GM21423 (cell line): ENCODE measurements at regions not wholly inside any gene's neighbourhood (a gene's known extent, or its start where the extent isn't known, plus 50 kb on each side); places are given as distances from the start of the nearest gene placed in this dataset.
"Not testable (repeated sequence)": the region's sequence is repeated elsewhere in the genome, so short reads cannot be mapped to it uniquely, and the experiment has no call there.

ENCODE experiments used
- ATAC-seq: cut with Tn5 transposase; IDR thresholded peaks from one replicate; pipeline ENCODE4 v1.9.1; 2021; ENCODE audit warnings: mild to moderate bottlenecking, moderate library complexity; ENCODE audit not compliant: unreplicated experiment

DNA sequence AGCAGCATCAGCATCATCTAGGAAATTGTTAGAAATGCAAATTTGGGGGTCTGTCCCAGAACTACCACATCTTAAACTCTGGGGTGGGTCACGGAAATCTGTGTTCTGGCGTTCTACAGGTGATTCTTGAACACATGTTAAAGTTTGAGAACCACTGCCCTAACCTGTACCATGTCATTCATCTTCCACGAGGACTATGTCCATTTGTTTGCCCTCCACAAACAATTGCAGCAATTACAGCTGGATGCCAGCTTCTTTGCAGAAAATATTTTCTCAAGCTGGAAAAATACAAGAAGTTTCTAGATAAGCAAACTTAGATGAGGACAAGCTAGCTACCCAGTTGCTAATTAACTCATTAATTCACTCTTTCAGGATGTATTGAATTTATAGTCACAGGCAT is 54.1 kb downstream of the MAFB start:
- no peak for ATAC-seq

DNA sequence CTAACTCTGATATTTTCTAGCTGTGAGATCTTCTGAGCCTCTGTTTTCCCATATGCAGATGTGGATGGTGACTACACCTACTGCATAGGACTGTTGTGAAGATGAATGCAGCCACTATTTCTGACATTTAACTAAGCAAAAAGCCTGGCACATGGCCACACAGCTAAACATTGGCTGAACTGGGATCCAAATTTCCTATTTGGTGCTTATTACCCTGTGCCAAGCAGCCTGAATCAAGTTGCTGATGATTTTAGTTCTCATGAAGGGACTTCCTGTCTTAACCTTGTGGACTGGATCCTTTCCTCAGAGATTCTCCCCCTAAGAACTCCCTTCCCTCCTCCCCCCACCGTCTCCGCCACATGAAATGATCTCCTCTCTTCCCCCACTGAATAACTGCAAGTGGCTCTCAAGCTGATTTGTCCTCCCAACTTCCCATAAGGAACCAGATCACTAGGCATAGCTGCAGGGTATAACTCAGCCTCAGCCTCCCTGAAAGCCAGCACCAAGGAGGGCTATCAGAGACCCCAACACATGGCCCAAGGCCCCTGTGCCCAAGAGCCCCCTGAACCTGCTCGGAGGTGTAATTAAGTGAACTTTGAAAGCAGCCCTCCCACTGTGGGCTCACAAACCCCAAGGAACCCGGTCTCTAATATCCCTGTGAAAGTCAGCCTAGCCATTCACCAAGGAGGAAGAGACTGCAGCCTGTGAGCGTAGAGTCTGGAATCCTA is 55.7 kb downstream of the MAFB start:
- no peak for ATAC-seq

DNA sequence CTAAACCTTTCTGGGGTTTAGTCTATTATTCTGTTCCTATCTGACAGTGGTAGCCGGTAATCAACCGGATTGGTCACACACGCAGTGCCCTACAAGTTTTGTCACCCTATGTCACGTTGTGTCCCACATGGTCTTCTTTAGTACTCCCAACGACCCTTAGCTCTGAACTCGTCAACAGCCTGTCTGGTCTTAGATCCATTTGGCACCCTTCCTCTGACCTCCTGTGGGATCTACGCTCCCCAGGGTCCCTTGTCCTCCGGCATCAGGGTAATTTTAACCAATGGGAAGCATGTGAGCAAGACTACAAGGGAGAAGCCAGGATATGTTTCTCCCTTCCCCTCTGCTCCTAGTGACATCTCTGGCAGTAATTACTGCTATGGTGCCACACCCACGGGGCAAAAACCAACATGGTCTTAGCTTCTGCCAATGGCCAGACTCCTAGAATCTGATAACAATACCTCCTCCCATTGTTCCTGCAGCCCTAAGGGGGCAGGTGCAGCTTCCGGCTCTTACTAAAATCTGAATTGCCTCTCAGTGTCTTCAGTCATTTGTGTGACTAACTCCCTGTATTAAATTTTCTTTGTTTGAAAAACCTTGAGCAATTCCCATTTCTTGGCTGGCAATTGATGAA is 56.6 kb downstream of the MAFB start:
- no peak for ATAC-seq

DNA sequence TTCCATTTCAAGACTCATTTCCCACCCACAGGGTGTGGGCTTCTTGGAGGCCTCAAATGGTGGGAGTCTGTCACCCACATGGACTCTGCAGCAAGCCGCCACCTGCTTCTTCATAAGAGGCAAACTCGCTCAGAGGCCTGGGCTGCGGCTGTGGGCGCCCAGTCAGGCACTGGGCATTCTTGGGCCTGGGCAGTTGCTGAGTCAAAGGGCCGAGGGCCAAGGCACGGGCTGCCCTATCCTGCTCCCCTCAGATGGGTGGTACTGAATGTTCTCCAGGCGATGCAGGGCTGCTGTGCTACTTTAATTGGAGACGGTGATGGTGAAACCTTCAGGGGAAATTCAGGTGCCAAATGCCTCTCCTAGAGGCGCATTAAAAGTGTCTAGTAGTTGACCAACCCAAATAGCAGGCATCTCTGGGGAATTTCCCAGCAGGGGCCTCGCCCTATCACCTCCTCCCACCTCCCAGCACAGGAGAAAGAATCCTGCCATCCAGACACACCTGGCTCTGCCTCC is 57.9 kb downstream of the MAFB start:
- no peak for ATAC-seq

DNA sequence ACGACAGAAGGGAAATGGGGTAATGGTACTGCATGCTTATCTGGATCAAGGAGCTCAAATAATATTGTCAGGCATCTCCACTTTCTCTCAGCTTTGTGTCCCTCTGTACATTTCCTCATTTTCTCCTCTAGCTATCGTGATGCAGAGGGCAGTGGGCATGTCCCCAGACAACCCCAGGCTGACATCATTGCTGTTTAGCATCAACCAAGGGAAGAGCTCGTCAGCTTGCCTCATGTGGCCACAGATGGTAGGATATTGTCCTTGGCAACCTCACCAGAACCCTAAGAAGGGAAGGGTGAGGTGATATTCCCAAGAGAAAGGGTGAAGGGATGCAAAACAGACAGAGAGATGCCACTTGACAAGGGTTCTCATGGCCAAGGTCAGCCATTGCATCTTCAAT is 58.3 kb downstream of the MAFB start:
- ATAC-seq, result no peak

DNA sequence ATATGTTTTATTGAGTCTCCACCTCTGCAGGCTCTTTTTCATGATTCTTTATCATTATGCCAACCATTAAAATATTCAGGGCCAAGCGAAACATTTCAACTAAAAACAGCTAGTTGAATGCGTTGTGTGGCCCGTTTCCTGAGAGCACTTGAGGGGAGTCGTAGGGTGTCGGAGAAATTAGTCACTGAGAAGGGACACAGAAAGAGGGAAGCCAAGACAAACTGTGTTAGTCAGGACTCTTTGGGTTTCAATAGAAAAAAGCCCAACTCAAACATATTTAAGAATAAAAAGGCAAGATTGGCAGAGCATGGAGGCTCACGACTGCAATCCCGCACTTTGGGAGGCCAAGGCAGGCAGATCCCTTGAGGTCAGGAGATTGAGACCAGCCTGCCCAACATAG is 58.9 kb downstream of the MAFB start:
- no peak for ATAC-seq

DNA sequence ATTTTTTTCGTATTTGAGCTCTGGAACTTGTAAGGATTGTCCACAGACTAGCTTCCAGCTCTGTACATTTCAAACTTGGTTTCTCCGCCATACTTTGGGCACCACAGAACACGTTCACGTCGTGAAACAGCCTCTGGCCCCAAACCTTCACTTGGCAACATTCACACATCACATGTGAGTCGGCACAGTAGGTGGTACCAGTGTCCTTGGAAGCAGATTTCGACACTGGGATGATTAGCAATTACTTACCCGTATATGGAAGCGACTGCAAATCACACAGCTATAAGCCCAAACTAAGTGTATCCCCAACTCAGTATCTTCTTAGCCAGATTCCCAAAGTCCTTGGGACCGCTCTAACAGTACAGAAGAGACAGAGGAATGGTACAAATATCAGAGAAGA is 60.2 kb downstream of the MAFB start:
- ATAC-seq, result no peak

DNA sequence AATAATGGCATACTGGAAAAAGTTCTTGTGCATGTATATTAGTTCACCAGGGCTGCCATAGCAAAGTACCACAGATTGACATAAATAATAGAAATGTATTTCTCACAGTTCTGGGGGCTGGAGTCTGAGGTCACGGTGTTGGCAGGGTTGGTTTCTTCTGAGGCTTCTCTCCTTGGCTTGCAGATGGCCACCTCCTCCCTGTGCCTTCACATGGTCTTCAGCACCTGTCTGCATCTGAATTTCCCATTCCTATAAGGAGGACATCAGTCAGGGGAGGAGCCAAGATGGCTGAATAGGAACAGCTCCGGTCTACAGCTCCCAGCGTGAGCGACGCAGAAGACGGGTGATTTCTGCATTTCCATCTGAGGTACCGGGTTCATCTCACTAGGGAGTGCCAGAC is 70.0 kb downstream of the MAFB start:
- ATAC-seq, result not testable (repeated sequence)

DNA sequence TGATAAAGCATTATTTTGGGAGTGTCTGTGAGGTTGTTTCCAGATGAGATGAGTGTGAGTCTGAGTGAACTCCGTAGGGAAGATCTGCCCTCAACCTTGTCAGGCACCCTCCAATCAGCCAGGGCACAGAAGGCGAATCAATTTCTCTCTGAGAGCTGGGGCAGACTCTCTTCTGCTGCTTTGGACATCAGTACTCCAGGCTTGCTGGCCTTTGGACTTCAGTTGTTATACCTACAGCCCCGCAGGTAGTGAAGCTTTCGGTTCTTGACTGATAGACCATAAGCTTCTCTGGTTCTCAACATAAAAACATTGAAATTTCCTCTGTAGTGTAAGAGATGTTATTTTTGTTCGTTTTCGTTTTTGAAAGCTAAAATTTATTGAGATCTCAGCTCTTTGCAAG is 71.4 kb downstream of the MAFB start:
- ATAC-seq, result no peak

DNA sequence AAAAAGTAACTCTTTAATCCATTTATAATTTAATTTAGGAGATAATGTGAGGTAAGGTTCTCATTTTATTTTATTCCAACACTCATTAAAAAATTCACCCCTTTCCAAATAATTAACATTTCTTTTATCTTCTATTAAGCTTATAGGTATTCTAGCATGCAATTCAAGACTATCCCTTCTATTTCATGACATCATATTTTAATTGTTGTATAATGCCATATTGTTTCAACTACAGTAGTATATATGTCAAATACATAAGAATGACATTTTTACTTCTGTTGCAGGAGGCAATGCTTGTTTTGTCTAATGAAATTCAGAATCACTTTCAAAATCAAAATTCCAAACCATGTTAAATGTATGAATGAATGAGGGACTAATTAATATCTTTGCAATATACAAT is 76.2 kb downstream of the MAFB start:
- no peak for ATAC-seq

DNA sequence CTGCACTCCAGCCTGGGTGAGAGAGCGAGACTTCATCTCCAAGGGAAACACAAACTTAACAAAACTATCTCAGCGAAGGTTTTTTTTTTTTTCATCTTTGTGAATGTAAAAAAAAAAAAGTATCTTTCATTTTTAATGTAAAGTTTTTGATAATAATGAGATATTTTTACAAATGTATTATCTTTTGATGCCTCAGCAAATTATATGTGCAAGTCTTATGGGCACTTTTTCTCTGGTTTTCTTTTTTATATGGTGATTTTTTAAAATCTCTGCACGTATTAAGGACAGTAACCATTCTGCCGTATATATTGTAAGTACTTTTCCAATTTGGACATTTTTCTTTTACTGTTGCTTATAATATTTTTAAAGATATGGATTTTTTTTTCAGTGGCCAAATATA is 76.8 kb downstream of the MAFB start:
- no peak for ATAC-seq

DNA sequence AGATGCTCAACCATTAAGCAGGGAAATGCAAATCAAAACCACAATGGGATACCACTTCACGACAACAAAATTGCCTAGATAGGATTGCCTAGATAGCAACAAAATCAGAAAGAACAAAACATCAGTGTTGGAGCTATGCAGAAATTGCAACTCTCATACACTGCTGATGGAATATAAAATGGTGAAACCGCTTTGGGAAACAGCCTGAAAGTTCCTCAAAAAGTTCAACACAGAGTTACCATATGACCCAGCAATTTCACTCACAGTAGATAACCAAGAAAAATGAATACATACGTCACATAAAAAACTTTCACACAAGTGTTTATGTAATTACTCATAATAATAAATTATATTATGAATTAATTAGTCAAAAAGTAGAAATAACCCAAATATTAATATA is 78.3 kb downstream of the MAFB start:
- no peak for ATAC-seq

DNA sequence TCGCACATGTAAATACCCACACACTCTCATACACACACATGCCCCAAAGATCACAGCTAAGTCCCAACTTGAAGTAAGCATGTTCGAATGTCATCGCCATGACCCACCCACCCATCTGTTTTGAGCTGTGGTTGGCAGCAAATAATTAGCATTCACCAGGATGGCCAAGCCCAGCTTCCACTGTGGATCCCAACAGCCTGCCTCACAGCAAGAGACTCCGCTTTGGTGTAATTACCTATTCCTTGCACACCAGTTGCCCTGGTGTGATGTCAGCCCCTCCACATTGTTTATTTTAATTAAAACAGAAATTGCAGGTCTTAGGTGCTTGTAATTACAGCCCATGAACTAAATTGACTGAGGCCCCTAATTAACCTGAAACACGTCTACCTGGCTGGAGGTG is 81.1 kb downstream of the MAFB start:
- no peak for ATAC-seq

DNA sequence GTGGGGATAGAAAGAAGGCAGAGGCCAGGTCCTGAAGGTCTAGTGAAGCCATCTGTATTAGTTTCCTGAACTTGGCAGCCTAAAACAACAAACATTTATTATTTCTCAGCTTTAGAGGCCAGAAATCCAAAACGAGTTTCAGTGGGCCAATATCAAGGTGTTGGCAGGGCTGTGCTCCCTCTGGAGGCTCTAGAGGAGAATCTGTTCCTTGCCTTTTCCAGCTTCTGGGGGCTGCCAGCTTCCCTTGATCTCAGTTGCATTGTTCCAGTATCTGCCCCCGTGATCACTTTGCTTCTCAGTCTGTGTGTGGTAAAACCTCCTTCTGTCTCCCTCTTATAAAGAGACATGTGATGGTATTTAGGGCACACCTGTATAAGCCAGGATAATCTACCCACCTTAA is 82.4 kb downstream of the MAFB start:
- no peak for ATAC-seq

DNA sequence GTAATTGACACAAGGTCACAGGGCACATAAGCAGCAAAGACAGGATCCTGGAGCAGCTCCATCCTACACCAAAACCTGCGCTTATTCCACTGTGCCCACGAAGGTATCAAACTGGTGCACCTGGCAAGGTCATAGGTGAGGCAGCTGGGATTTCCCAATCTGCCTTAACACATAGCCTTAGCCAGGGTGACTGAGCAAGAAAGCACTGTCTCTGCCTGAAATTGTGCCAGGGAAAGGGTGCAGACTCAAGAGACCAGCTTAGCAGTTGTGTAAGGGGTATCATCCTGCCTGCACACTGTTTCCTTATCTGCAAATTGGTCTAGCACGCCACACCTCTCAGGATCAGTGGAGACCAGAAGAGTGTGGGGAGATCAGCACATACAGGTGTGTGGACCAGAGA is 82.8 kb downstream of the MAFB start:
- no peak for ATAC-seq

DNA sequence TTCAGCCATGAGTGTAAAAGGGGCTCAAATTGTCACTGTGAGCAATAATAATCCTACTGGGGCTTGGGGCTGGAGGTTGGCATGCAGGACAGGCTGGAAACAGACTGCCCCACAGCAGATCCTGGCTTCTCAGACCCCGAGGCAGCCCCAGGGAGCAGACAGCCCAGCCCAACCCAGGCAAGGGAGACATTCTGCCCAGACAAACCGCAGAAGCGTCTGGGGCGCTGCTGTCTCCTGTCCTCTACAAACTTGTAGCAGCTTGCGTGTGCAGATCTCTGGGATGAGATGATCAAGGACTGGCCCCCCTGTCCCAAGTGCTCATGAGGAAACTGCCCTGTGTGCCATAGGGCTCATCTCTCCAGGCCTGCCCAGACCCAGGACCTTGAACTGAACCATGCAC is 84.6 kb downstream of the MAFB start:
- no peak for ATAC-seq

DNA sequence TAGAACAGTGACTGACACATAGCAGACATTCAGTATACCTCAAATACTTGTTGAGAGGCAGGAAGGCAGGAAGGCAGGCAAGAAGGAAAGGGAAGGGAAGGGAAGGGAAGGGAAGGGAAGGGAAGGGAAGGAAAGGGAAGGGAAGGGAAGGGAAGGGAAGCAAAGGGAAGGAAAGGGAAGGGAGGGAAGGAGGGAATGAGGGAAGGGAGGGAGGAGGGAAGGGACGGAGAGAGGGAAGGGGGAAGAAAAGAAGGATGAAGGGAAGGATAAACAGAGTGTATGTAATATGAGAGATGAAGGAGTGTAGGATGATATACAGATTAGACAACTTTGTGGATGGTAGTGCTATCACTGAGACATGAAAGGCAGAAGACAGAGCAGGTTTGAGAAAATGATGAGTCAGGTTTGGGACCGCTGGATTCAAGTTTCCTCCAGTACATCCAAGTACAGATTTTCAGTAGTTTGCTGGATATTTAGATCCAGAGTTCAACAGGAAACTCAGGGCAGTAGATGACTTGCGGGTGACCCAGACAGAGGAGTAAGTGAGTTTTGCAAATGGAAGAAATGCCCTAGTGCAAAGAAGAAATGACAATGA is 85.9 kb downstream of the MAFB start:
- ATAC-seq, result no peak

DNA sequence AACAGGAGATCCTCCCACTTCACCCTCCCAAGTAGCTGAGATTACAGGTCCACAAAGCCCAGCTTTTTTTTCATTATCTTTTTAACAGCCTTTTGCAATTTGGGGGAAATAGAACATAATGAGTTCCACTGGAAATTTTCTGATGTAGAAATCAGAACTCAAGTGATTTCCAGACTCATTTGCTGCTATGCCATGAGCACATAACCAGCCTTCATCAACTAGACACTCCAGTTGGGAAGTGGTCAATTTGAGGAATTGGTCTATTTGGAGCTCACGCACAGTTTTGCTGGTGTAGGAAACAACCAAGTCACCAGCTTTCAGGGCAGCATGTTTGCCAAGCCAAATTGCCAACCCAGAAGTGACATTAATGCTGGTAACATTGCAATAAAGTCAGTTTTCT is 86.7 kb downstream of the MAFB start:
- no peak for ATAC-seq

DNA sequence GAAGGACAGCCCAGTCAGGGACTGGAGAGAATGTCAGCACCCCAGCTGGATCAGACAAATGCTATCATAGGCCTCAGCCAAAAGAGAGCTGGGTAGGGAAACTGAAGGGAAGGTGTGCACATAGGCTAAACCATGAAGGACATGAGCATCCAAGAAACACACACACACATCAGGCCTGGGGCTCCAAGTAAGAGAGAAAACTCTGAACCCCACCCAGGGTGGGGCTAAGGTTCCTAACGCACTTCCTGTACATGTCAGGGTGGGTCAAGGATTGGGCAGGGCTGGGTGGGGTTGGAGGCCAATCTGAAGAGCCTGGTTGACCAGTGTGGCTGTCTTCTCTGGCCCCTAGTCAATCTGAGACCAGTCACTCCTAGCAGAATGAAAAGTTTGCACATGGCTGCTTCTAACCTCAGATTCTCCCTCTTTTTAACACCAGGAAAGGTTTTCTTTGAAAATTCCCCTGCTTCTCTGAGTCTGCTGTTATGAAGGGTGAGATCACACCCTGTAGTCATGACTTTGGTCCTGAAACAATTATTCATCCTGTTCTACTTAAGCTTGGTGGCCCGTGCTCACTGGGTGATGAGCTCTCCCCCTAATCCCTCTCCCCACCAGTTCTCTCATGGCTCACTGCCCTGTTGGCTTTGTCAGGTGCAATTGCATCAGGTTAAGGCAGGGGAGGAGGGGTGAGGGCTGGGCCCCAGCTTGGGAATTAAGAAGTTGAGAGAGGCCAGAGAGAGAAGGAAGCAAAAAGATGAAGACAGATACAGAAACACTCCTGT is 88.4 kb downstream of the MAFB start:
- ATAC-seq, result no peak

DNA sequence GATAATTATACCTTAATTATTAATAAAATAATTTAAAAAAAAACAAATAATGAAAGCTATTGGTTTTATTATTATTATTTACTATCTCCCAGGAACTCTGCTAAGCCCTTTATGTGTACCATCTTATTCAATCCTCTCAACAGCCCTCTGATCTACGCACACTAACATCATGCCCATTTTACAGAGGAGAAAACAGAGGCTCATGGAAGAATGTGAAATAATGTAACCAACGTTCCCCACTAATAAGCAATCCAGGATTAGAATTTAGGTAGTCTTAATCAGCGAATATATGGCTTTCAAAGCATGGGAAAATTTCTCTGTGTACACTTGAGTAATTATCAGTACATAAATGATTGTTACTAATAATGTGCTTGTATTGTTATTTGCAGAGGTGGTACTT is 89.0 kb downstream of the MAFB start:
- ATAC-seq, result no peak

DNA sequence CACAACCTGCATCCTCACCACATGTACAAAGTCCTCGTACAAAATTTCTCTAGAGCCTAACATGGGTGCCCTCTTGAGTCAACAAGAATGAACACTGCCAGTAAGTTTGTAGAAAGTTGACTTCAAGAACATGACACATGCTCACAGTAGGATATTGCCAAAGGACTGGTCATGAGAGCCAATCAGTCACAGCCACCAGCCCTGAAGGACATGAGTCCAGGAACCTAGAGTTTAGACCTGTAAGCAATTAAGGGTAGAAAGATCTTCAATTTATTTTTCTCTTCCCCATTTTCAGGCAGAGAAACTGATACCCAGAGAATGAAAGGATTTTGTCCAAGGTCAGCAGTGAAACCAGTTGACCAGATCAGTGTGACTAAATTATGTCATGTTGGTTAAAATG is 96.1 kb downstream of the MAFB start:
- ATAC-seq, result no peak

DNA sequence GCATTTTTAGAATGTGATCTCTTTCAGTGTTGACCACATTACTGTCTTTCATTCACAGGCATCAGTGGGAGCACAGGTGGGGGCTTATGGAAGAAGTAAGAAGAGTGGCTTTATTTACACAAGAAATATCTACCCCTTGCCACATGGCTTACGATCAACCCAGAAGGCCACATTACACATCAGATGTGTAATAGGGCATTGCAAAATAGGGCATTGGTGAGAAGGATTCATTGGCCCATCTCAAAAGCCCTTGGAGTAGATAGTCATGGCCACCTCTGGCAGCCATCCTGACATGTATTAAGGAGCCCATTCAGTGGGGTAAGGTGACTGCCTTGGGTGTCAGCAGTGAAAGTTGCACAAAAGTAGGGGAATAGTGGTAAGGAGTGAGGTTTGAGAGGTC is 97.5 kb downstream of the MAFB start:
- no peak for ATAC-seq
